Adrenal gland (tissue), 9 donors: ENCODE measurements at regions not wholly inside any gene's neighbourhood (a gene's known extent, or its start where the extent isn't known, plus 50 kb on each side); places are given as distances from the start of the nearest gene placed in this dataset.

Experiments
- DNase-seq, 7 donors: peaks; one replicate each; pipeline ENCODE4 v3.0.0-alpha.2; 2019 to 2020
- H3K27ac ChIP-seq, 5 donors: fragments of 200-600 bp; sonication (generic) in 4 of 5; 1 replicate in 3 of 5; 2 replicates in 2 of 5; pipeline versions ENCODE4 v1.5.1 to v1.8.0; 2016 to 2020; ENCODE audit warnings: mild to moderate bottlenecking in 1 of 5
- H3K27me3 ChIP-seq: fragments of 200-600 bp; 2 replicates; pipeline ENCODE4 v1.8.0; 2021
- H3K36me3 ChIP-seq, 2 donors: fragments of 200-600 bp; replicated peaks in 1 of 2; 1 replicate in 1 of 2; 2 replicates in 1 of 2; pipeline versions ENCODE4 v1.5.1 to v1.8.0; 2018 to 2022
- H3K4me1 ChIP-seq, 2 donors: fragments of 200-600 bp; replicated peaks in 1 of 2; 1 replicate in 1 of 2; 2 replicates in 1 of 2; pipeline versions ENCODE4 v1.5.1 to v1.8.0; 2018 to 2021
- H3K4me3 ChIP-seq, 4 donors: fragments of 200-600 bp; sonication (generic) in 3 of 4; one replicate each; pipeline ENCODE4 v1.5.1; 2016 to 2018
- H3K9me3 ChIP-seq, 3 donors: fragments of 200-600 bp; sonication (generic) in 1 of 3; replicated peaks in 1 of 3; 1 replicate in 2 of 3; 2 replicates in 1 of 3; pipeline versions ENCODE4 v1.5.1 to v1.8.0; 2016 to 2021
- CTCF ChIP-seq, 6 experiments: fragments of 450-650 bp in 4 of 6; fragments of 200-600 bp in 2 of 6; sonication (generic) in 1 of 6; IDR thresholded peaks; 1 replicate in 5 of 6; 2 replicates in 1 of 6; pipeline versions ENCODE4 v1.5.1 to v1.8.0; 2016 to 2021; ENCODE audit warnings: antibody characterized with exemption in 6 of 6, mild to moderate bottlenecking in 2 of 6, moderate library complexity in 1 of 6
- POLR2A ChIP-seq, 2 donors: fragments of 450-650 bp; IDR thresholded peaks; one replicate each; pipeline ENCODE4 v1.6.1; 2017; ENCODE audit warnings: antibody characterized with exemption in 2 of 2, mild to moderate bottlenecking in 2 of 2, moderate library complexity in 1 of 2
- WGBS, 4 donors: extraction: QIAGEN DNeasy Blood & Tissue Kit in 2 of 4; methylation state at CpG; one replicate each; pipeline versions ENCODE4 v1.1.5 to v1.1.7; 2013 to 2017; 5-methylcytosine and 5-hydroxymethylcytosine counted together
- intact Hi-C, 2 donors: fragments of 100-400 bp; cut with DNase I; formaldehyde crosslinking; loops; one replicate each; pipeline versions ENCODE4 v1.14.1 to v1.15.0; 2022 to 2023
- donor health status: healthy with polysubstance abuse.
- donor health status: Bipolar disorder and iron deficiency.
- donor health status: DM: yes; HTN: yes; CAD: no.
- donor health status: DM: no; HTN: no; CAD: no.
- donor health status: DM: no; HTN: no; CAD: no.

DNA sequence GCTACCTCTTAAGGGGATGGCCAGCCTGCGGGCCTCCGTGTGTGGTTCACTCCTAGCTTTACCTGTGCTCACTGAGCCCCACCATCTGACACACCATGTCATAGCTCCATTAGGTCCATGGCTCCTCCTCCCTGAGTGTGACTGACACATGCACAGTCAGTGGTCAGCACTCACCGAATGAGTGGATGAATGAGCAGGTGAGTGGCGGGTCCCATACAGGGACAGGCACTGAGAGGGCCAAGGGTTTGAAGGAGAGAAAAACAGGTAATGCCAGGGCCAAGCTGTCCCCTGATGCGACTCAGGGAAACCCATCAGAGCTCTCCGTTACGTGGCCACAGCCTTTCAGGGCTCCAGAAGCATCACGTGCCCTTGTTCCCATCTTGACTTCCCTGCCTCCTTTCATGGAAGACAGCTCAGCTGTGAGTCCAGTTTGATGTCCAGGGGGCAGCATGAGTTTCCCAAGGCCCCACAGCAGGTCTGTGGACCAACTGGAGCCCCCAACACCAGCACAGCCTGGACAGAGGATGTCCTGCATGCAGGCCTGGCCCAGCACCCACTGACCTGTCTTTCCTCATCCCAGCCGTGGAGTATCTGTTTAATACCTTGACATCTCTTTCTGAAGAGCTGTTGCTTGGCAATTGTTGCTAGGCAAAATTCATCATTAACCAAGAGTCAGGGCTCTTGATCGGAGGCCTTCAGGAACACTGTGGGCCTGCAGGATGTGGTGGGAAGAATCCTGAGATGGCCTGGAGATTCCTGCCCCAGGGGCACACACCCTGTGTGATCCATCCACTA, 84.4 kb downstream of the PLXNA1 start:
- Histone ChIP-seq H3K27ac (no peak overlapping the region), H3K9me3 (no peaks in the 10 kb centered on the region), H3K36me3 (no peaks in the 10 kb centered on the region), H3K27me3 (no peaks in the 10 kb centered on the region), H3K4me1 (no peaks in the 10 kb centered on the region), H3K4me3 (no peak overlapping the region)
- WGBS, 4 donors, result 90 to 96% (median 91%) methylated on average over 7 to 10 of the region's 10 CpGs
- intact Hi-C loops, result no loop called here
- TF ChIP-seq CTCF (IDR thresholded peaks at IDR 0.05) (no peak), POLR2A (IDR thresholded peaks at IDR 0.05) (no peak)
- DNase-seq, result no peak

DNA sequence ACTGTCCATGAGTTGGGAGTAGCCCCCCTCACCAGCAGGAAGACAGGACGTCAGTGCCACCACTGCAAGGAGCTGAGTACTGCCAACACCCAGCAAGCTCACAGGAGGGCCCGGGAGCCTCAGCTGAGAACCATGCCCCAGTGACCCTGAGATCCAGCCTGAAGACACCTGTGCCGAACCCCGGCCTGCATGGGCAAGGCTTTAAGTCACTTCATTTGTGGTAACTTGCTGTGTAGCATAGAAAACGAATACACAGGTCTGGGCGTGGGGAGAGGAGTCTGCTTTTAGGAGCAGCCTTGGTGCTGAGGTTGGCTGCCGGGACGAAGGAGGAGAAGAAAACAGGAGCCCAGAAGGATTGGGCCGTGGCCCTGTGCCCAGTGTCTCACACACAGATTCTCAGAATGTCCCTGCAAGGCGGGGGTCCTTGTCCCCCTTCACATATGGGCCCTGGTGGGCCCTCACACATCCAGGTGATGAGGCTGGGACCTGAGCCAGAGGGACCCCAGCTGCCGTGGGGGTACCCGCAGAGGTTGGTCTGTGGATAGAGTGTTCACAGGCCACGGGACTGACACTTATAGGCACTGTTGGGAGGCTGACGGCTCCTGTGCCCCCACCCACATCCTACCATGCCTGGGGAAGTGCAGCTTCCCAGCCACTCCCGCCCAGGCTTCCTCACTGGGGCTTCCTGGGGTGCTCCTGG, 85.3 kb downstream of the PLXNA1 start:
- no peak for DNase-seq
- Histone ChIP-seq H3K36me3 (no peaks in the 10 kb centered on the region), H3K9me3 (no peaks in the 10 kb centered on the region), H3K4me3 (no peak overlapping the region), H3K27me3 (no peaks in the 10 kb centered on the region), H3K27ac (no peak overlapping the region), H3K4me1 (no peaks in the 10 kb centered on the region)
- TF ChIP-seq CTCF (IDR thresholded peaks at IDR 0.05) (no peak), POLR2A (IDR thresholded peaks at IDR 0.05) (no peak)
- 81 to 90% (median 84%) methylated on average over 7 to 15 of the region's 15 CpGs for whole genome bisulfite sequencing, 4 donors
- intact Hi-C loops, result no loop called here

- TF ChIP-seq CTCF (IDR thresholded peaks at IDR 0.05) (no peak), POLR2A (IDR thresholded peaks at IDR 0.05) (no peak)
- no peaks in the 10 kb centered on the region for H3K4me1 ChIP-seq
- H3K27me3 ChIP-seq, result no peaks in the 10 kb centered on the region
- H3K27ac ChIP-seq, result no peak overlapping the region
- no peaks in the 10 kb centered on the region for H3K9me3 ChIP-seq
- no peak for DNase-seq
- intact Hi-C loops, result no loop called here
- H3K36me3 ChIP-seq, result no peaks in the 10 kb centered on the region
- 82 to 94% (median 85%) methylated on average over 5 to 9 of the region's 9 CpGs for WGBS, 4 donors
- H3K4me3 ChIP-seq, result no peak overlapping the region
Observed at GRCh38 chr3:127068871-127069270, 86.0 kb downstream of the PLXNA1 start.

- TF ChIP-seq POLR2A (IDR thresholded peaks at IDR 0.05) (no peak), CTCF (IDR thresholded peaks at IDR 0.05) (no peak)
- no peak for DNase-seq
- Histone ChIP-seq H3K36me3 (no peaks in the 10 kb centered on the region), H3K27me3 (no peaks in the 10 kb centered on the region), H3K4me3 (no peak overlapping the region), H3K27ac (no peak overlapping the region), H3K9me3 (no peaks in the 10 kb centered on the region), H3K4me1 (no peaks in the 10 kb centered on the region)
- 79 to 90% (median 87%) methylated on average over 12 to 14 of the region's 14 CpGs for WGBS, 4 donors
- intact Hi-C loops, result no loop called here
Observed at GRCh38 chr3:127069814-127070440, 87.0 kb downstream of the PLXNA1 start.
